ENCODE measurements at regions not wholly inside any gene's neighbourhood (a gene's known extent, or its start where the extent isn't known, plus 50 kb on each side); places are given as distances from the start of the nearest gene placed in this dataset.

GRCh38 chr1:5597171-5597850 is 394.9 kb downstream of the NPHP4 start:
- DNase-seq: no peak

GRCh38 chr1:5596651-5597050 is 395.6 kb downstream of the NPHP4 start:
- no peak for DNase-seq

GRCh38 chr1:5595531-5596170 is 396.6 kb downstream of the NPHP4 start:
- no peak for DNase-seq

- DNase-seq: no peak
Measured at GRCh38 chr1:5594056-5594956, 397.9 kb downstream of the NPHP4 start.

- DNase-seq: no peak
Measured at GRCh38 chr1:5590717-5591116, 401.5 kb downstream of the NPHP4 start.

GRCh38 chr1:5586629-5587028 is 405.6 kb downstream of the NPHP4 start:
- no peak for DNase-seq

GRCh38 chr1:5585256-5585655 is 407.0 kb downstream of the NPHP4 start:
- no peak for DNase-seq

- DNase-seq: no peak
Measured at GRCh38 chr1:5580926-5581325, 411.3 kb downstream of the NPHP4 start.

- DNase-seq: no peak
Measured at GRCh38 chr1:5579966-5580365, 412.3 kb downstream of the NPHP4 start.

- DNase-seq: no peak
Measured at GRCh38 chr1:5578690-5579089, 413.5 kb downstream of the NPHP4 start.

- no peak for DNase-seq
Measured at GRCh38 chr1:5577255-5578040, 414.8 kb downstream of the NPHP4 start.

- DNase-seq: no peak
Measured at GRCh38 chr1:5576673-5577065, 415.6 kb downstream of the NPHP4 start.

GRCh38 chr1:5576011-5576672 is 416.1 kb downstream of the NPHP4 start:
- no peak for DNase-seq

GRCh38 chr1:5575396-5575940 is 416.8 kb downstream of the NPHP4 start:
- DNase-seq: no peak

- DNase-seq: no peak
Measured at GRCh38 chr1:5574641-5575040, 417.6 kb downstream of the NPHP4 start.

GRCh38 chr1:5572794-5573193 is 419.4 kb downstream of the NPHP4 start:
- no peak for DNase-seq

- no peak for DNase-seq
Measured at GRCh38 chr1:5571861-5572401, 420.3 kb downstream of the NPHP4 start.

GRCh38 chr1:5571438-5571837 is 420.8 kb downstream of the NPHP4 start:
- no peak for DNase-seq

- no peak for DNase-seq
Measured at GRCh38 chr1:5570931-5571330, 421.3 kb downstream of the NPHP4 start.

GRCh38 chr1:5568321-5568720 is 423.9 kb downstream of the NPHP4 start:
- no peak for DNase-seq

- no peak for DNase-seq
Measured at GRCh38 chr1:5567839-5568238, 424.4 kb downstream of the NPHP4 start.

Measured in skin of body (tissue), 1 donor.